ENCODE measurements at regions not wholly inside any gene's neighbourhood (a gene's known extent, or its start where the extent isn't known, plus 50 kb on each side); places are given as distances from the start of the nearest gene placed in this dataset.

GRCh38 chr1:78224861-78225552 lies 179.2 kb downstream of the GIPC2 start:
- 45 to 68% (median 55%) methylated on average over 3 of the region's 3 CpGs for WGBS, 5 donors
- DNase-seq, result no peak
- Histone ChIP-seq H3K36me3 (no peaks in the 10 kb centered on the region), H3K9me3 (peaks cover 0 to 32% (median 20%) of the 10 kb centered on the region in 8 donors), H3K4me1 (no peaks in the 10 kb centered on the region), H3K27me3 (replicated peaks in 1 of 7) (peaks cover 0 to 3% (median 0%) of the 10 kb centered on the region in 7 donors), H3K27ac (no peak overlapping the region), H3K4me3 (no peak overlapping the region)
- intact Hi-C loops (cut with DNase I; ENCODE audit: low total_unique reads), result no loop called here
- no peak for TF ChIP-seq CTCF (IDR thresholded peaks at IDR 0.05 in 8 of 11, conservative IDR thresholded peaks at IDR 0.05 in 3 of 11)
- TF ChIP-seq POLR2A (IDR thresholded peaks at IDR 0.05), result no peak
- TF ChIP-seq POLR2AphosphoS5 (IDR thresholded peaks at IDR 0.05), result no peak

GRCh38 chr1:78226784-78227183 lies 181.0 kb downstream of the GIPC2 start:
- Histone ChIP-seq H3K36me3 (no peaks in the 10 kb centered on the region), H3K9me3 (peaks cover 0 to 17% (median 12%) of the 10 kb centered on the region in 8 donors), H3K4me3 (no peak overlapping the region), H3K27ac (no peak overlapping the region), H3K27me3 (replicated peaks in 1 of 7) (peaks cover 0 to 3% (median 0%) of the 10 kb centered on the region in 7 donors), H3K4me1 (no peaks in the 10 kb centered on the region)
- intact Hi-C loops (cut with DNase I; ENCODE audit: low total_unique reads), result no loop called here
- TF ChIP-seq CTCF (IDR thresholded peaks at IDR 0.05 in 8 of 11, conservative IDR thresholded peaks at IDR 0.05 in 3 of 11), result no peak
- TF ChIP-seq POLR2AphosphoS5 (IDR thresholded peaks at IDR 0.05), result no peak
- 78 to 89% (median 87%) methylated on average over 3 of the region's 3 CpGs for WGBS, 5 donors
- DNase-seq, result no peak

GRCh38 chr1:78227705-78228635 lies 182.2 kb downstream of the GIPC2 start:
- WGBS, 5 donors, result 66 to 74% (median 68%) methylated on average over 6 of the region's 6 CpGs
- no peak for TF ChIP-seq POLR2A (IDR thresholded peaks at IDR 0.05)
- H3K4me3 ChIP-seq, result no peak overlapping the region
- no peaks in the 10 kb centered on the region for H3K4me1 ChIP-seq
- H3K9me3 ChIP-seq, result peaks cover 0 to 17% (median 12%) of the 10 kb centered on the region in 8 donors
- DNase-seq, result no peak
- H3K36me3 ChIP-seq, result no peaks in the 10 kb centered on the region
- intact Hi-C loops (cut with DNase I; ENCODE audit: low total_unique reads), result no loop called here
- H3K27ac ChIP-seq, result no peak overlapping the region
- peaks cover 0 to 3% (median 0%) of the 10 kb centered on the region in 7 donors for H3K27me3 ChIP-seq (replicated peaks in 1 of 7)

- no peaks in the 10 kb centered on the region for H3K4me1 ChIP-seq
- DNase-seq, result no peak
- WGBS, 5 donors, result 70 to 86% (median 77%) methylated on average over 3 of the region's 3 CpGs
- H3K27ac ChIP-seq, result no peak overlapping the region
- H3K27me3 ChIP-seq (replicated peaks in 1 of 7), result peaks cover 0 to 3% (median 0%) of the 10 kb centered on the region in 7 donors
- intact Hi-C loops (cut with DNase I; ENCODE audit: low total_unique reads), result no loop called here
- H3K9me3 ChIP-seq, result peaks cover 0 to 17% (median 12%) of the 10 kb centered on the region in 8 donors
- H3K4me3 ChIP-seq, result no peak overlapping the region
- no peaks in the 10 kb centered on the region for H3K36me3 ChIP-seq
- TF ChIP-seq CTCF (IDR thresholded peaks at IDR 0.05 in 8 of 11, conservative IDR thresholded peaks at IDR 0.05 in 3 of 11) (no peak), POLR2AphosphoS5 (IDR thresholded peaks at IDR 0.05) (no peak), POLR2A (IDR thresholded peaks at IDR 0.05) (no peak)
These were observed 183.6 kb downstream of the GIPC2 start for GRCh38 chr1:78229344-78229743.

All from spleen (tissue), 11 donors.